GM10248 (cell line): ENCODE measurements at regions not wholly inside any gene's neighbourhood (a gene's known extent, or its start where the extent isn't known, plus 50 kb on each side); places are given as distances from the start of the nearest gene placed in this dataset.

Source experiments
- CTCF ChIA-PET: fragments of 300-600 bp; sonication (Branson Sonifier 250); formaldehyde crosslinking; extraction: SDS; loops from one replicate; lab custom pipeline; 2021; ENCODE audit warnings: antibody characterized with exemption; lab: Yijun Ruan, JAX
- POLR2A ChIA-PET: fragments of 350-650 bp; sonication (Branson Sonifier 250); formaldehyde crosslinking; extraction: SDS; loops from one replicate; lab custom pipeline; 2020; ENCODE audit warnings: antibody characterized with exemption; lab: Yijun Ruan, JAX
- DNase-seq: peaks from one replicate; pipeline ENCODE4 v3.0.0; 2012; ENCODE audit errors: extremely low spot score
- TF ChIP-seq, protein P1 (sequence below): IDR thresholded peaks from 2 replicates; pipeline ENCODE4 v1.5.1; 2012; ENCODE audit warnings: mild to moderate bottlenecking, low read depth; ENCODE audit errors: extremely low read depth, missing control alignments, control extremely low read depth

- ChIA-PET POLR2A (no interaction called here), CTCF (no interaction called here)
- TF ChIP-seq, protein P1, sequence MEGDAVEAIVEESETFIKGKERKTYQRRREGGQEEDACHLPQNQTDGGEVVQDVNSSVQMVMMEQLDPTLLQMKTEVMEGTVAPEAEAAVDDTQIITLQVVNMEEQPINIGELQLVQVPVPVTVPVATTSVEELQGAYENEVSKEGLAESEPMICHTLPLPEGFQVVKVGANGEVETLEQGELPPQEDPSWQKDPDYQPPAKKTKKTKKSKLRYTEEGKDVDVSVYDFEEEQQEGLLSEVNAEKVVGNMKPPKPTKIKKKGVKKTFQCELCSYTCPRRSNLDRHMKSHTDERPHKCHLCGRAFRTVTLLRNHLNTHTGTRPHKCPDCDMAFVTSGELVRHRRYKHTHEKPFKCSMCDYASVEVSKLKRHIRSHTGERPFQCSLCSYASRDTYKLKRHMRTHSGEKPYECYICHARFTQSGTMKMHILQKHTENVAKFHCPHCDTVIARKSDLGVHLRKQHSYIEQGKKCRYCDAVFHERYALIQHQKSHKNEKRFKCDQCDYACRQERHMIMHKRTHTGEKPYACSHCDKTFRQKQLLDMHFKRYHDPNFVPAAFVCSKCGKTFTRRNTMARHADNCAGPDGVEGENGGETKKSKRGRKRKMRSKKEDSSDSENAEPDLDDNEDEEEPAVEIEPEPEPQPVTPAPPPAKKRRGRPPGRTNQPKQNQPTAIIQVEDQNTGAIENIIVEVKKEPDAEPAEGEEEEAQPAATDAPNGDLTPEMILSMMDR, result no peak
- DNase-seq, result no peak
Observed at GRCh38 chr3:13217736-13218540, 144.7 kb upstream of the IQSEC1 start.

GRCh38 chr3:13217253-13217652, 144.0 kb upstream of the IQSEC1 start:
- TF ChIP-seq, protein P1, result no peak
- CTCF ChIA-PET, result no interaction called here
- POLR2A ChIA-PET, result no interaction called here
- no peak for DNase-seq

GRCh38 chr3:13215940-13216546, 142.8 kb upstream of the IQSEC1 start:
- POLR2A ChIA-PET, result no interaction called here
- CTCF ChIA-PET, result interaction anchor here (1.1 kb wide), 1 partner anchor 18 kb away, joined by 3 read pairs; no protein-coding TSS in a partner anchor
- TF ChIP-seq, protein P1, result no peak
- DNase-seq, result no peak

GRCh38 chr3:13214847-13215472, 141.7 kb upstream of the IQSEC1 start:
- no peak for DNase-seq
- ChIA-PET POLR2A (no interaction called here), CTCF (interaction anchor here (0.8 kb wide), 1 partner anchor 12 kb away, joined by 3 read pairs; no protein-coding TSS in a partner anchor)
- TF ChIP-seq, protein P1, result no peak

DNA sequence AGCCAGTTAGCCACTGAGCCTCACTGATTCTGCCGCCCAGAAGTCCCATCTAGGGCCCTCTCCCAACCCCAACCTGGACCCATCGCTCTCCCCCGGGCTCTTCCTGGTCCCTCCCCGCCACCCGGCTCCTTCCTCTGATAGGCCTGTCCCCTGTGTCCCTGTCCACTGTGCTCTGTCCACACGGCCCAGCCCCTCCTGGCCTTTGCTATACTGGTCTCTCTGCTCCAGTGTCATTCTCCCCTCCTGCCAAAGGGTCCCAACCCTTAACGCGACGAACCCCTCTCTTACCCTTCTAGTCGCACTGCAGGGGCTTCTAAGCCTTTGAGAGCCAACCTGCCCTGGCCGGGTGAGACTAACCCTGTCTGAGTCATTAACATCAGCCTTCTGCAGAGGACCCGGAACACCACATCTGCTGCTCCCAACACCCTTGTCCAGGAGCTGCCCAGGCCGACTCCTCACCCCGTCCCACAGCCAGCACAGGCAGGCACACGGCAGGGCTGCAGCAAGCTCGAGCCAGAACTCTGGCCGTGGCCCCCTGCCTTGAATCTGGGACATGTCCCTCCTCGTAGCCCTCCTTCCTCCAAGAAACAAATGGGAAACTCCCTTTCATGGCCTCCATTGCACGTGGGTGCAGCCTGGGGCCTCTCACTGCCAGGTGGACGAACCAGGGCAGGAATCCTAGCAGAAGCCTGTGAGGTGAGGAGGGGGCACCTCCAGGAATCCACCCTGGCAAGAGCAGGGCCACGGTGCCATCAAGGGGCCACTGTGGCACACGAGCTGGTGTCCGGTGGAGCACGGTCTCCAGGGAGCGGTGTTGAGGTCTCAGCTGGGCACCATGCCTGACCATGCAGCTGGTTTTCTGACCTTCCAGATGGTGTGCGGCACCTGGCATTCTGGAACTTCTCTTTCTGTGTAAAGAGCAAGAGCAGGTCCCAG, 140.9 kb upstream of the IQSEC1 start:
- ChIA-PET POLR2A (no interaction called here), CTCF (interaction anchor here (0.8 kb wide), 1 partner anchor 13 kb away, joined by 3 read pairs; no protein-coding TSS in a partner anchor)
- TF ChIP-seq, protein P1, result no peak
- no peak for DNase-seq
